Type B pancreatic cell (in vitro differentiated cells): ENCODE measurements at regions not wholly inside any gene's neighbourhood (a gene's known extent, or its start where the extent isn't known, plus 50 kb on each side); places are given as distances from the start of the nearest gene placed in this dataset.

Experiments
- DNase-seq: peaks from one replicate; pipeline ENCODE4 v3.0.0; 2021; ENCODE audit warnings: mixed read lengths; ENCODE audit not compliant: unreplicated experiment; ENCODE audit errors: extremely low spot score
- H3K27ac Mint-ChIP-seq: 2 replicates; pipeline ENCODE4 v1.8.0; 2021; ENCODE audit warnings: mild to moderate bottlenecking, mixed read lengths
- H3K27me3 Mint-ChIP-seq: 2 replicates; pipeline ENCODE4 v1.8.0; 2021; ENCODE audit warnings: mixed read lengths
- H3K36me3 Mint-ChIP-seq: 2 replicates; pipeline ENCODE4 v1.8.0; 2021; ENCODE audit warnings: mixed read lengths
- H3K4me1 Mint-ChIP-seq: one replicate; pipeline ENCODE4 v1.8.0; 2021; ENCODE audit warnings: mixed read lengths; ENCODE audit not compliant: unreplicated experiment
- H3K4me3 Mint-ChIP-seq: 2 replicates; pipeline ENCODE4 v1.8.0; 2021; ENCODE audit warnings: mild to moderate bottlenecking, mixed read lengths
- H3K9me3 Mint-ChIP-seq: 2 replicates; pipeline ENCODE4 v1.8.0; 2021; ENCODE audit warnings: mixed read lengths
- TF ChIP-seq, protein P1 (sequence below): fragments of 200-600 bp; sonication (generic); conservative IDR thresholded peaks from 2 replicates; pipeline ENCODE4 v1.5.0; 2021; ENCODE audit warnings: antibody characterized with exemption, mild to moderate bottlenecking

DNA sequence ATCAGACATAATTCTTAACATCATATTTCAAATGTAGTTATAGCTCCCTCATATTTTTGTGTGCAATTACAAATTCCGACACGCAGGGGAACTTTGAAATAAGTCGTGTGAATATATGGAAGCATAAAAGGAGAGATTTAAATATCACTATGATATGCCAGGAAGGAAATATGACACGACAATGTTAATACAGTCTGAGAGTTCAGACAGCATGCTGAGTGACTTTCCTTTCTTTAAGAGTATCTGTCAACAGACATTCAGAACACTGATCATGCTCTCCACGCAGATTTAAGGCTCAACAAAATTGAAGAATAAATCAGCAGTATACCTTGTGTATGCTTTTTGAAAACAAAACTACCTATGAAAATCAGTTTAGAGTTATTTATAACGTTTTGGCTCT lies 232.6 kb upstream of the CARD18 start:
- Mint-ChIP-seq H3K4me1 (peaks cover 7% of the 10 kb centered on the region), H3K27me3 (no peaks in the 10 kb centered on the region), H3K27ac (no peak overlapping the region), H3K9me3 (peaks cover 18% of the 10 kb centered on the region), H3K36me3 (peaks cover 4% of the 10 kb centered on the region), H3K4me3 (no peak overlapping the region)
- DNase-seq = no peak
- TF ChIP-seq, protein P1, sequence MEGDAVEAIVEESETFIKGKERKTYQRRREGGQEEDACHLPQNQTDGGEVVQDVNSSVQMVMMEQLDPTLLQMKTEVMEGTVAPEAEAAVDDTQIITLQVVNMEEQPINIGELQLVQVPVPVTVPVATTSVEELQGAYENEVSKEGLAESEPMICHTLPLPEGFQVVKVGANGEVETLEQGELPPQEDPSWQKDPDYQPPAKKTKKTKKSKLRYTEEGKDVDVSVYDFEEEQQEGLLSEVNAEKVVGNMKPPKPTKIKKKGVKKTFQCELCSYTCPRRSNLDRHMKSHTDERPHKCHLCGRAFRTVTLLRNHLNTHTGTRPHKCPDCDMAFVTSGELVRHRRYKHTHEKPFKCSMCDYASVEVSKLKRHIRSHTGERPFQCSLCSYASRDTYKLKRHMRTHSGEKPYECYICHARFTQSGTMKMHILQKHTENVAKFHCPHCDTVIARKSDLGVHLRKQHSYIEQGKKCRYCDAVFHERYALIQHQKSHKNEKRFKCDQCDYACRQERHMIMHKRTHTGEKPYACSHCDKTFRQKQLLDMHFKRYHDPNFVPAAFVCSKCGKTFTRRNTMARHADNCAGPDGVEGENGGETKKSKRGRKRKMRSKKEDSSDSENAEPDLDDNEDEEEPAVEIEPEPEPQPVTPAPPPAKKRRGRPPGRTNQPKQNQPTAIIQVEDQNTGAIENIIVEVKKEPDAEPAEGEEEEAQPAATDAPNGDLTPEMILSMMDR = no peak

DNA sequence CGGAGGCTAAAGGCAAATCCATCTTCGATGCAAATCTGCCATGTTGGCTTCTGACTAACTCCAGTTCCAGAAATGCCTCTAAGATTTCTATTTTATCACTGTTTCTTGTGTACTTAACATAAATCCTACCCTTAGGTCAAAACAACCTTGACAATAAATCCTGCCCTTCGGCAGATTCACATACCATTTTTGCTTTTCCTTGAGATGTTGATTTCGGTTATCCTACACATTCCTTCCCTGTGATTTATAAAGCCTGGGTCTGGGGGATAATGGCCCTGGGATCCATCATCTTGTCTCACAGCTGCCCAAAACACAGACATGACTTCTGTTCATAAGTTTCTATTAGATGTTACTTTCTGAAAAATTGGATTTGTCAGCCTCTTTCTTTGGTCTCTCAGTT lies 231.7 kb upstream of the CARD18 start:
- Mint-ChIP-seq H3K27ac (no peak overlapping the region), H3K36me3 (peaks cover 4% of the 10 kb centered on the region), H3K4me3 (peak overlapping the region; percentile 8), H3K4me1 (peaks cover 7% of the 10 kb centered on the region), H3K9me3 (peaks cover 14% of the 10 kb centered on the region), H3K27me3 (no peaks in the 10 kb centered on the region)
- DNase-seq = no peak
- TF ChIP-seq, protein P1 = no peak

- Mint-ChIP-seq H3K4me3 (peak overlapping the region; percentile 18), H3K27ac (no peak overlapping the region), H3K4me1 (peaks cover 7% of the 10 kb centered on the region), H3K27me3 (no peaks in the 10 kb centered on the region), H3K36me3 (no peaks in the 10 kb centered on the region), H3K9me3 (no peaks in the 10 kb centered on the region)
- no peak for DNase-seq
- TF ChIP-seq, protein P1 = no peak
Measured at GRCh38 chr11:105368711-105369110, 229.1 kb upstream of the CARD18 start.

DNA sequence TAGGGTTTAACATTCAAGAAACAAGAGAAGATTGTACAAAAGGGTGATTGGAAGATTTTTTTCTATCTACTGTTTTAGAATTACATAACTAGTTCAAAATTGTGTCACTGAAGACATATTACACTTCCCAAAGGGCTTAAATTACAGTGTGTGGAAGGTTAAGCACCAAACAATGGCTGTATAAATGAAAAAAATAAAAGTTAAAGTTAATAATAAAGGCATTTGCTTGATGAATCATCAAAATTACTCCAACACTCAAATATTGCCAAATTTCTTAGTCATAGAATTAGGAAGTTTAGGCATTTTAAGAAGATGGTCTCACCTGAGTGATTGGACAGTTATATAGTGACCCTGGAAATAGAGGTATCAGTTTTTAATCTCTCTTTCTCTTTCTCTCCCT lies 227.6 kb upstream of the CARD18 start:
- no peak for DNase-seq
- TF ChIP-seq, protein P1 = no peak
- no peaks in the 10 kb centered on the region for H3K27me3 Mint-ChIP-seq
- H3K4me3 Mint-ChIP-seq = no peak overlapping the region
- H3K36me3 Mint-ChIP-seq = no peaks in the 10 kb centered on the region
- H3K9me3 Mint-ChIP-seq = no peaks in the 10 kb centered on the region
- H3K27ac Mint-ChIP-seq = no peak overlapping the region
- H3K4me1 Mint-ChIP-seq = peaks cover 7% of the 10 kb centered on the region

DNA sequence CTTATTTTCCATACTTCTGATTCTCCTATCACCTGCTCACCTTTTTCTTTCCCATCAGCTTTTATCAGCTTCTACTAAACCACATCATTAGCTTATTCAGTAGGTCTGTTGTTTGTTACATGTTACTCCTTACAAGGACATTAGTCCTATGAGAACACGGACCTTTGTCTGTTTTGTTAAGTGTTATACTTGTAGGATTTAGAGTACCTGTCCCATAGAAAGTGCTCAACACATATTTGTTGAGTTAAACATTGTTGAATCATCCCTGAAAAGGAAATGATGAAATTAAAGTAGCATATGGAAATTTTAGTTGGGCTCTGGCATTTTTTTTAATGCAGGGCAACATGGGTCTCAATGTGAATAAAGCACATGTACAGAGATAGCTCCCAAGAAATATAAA lies 222.1 kb upstream of the CARD18 start:
- Mint-ChIP-seq H3K27me3 (peaks cover 3% of the 10 kb centered on the region), H3K36me3 (no peaks in the 10 kb centered on the region), H3K9me3 (no peaks in the 10 kb centered on the region), H3K4me1 (no peaks in the 10 kb centered on the region), H3K27ac (no peak overlapping the region), H3K4me3 (no peak overlapping the region)
- TF ChIP-seq, protein P1 = no peak
- DNase-seq = no peak

- TF ChIP-seq, protein P1 = no peak
- H3K36me3 Mint-ChIP-seq = no peaks in the 10 kb centered on the region
- no peak overlapping the region for H3K27ac Mint-ChIP-seq
- H3K4me1 Mint-ChIP-seq = no peaks in the 10 kb centered on the region
- peaks cover 5% of the 10 kb centered on the region for H3K9me3 Mint-ChIP-seq
- peaks cover 3% of the 10 kb centered on the region for H3K27me3 Mint-ChIP-seq
- no peak overlapping the region for H3K4me3 Mint-ChIP-seq
- no peak for DNase-seq
Measured at GRCh38 chr11:105357764-105358163, 218.2 kb upstream of the CARD18 start.
